DND-41 (cell line): ENCODE measurements at regions not wholly inside any gene's neighbourhood (a gene's known extent, or its start where the extent isn't known, plus 50 kb on each side); places are given as distances from the start of the nearest gene placed in this dataset.

Experiments
- EZH2 ChIP-seq: IDR thresholded peaks from 3 replicates; pipeline ENCODE4 v1.6.1; 2012; ENCODE audit warnings: borderline replicate concordance, low read depth, mild to moderate bottlenecking, moderate library complexity, low read length, inconsistent platforms; ENCODE audit not compliant: severe bottlenecking
- TF ChIP-seq, protein P1 (sequence below): IDR thresholded peaks from 2 replicates; pipeline ENCODE4 v1.5.1; 2012; ENCODE audit warnings: borderline replicate concordance, low read length, moderate library complexity, mild to moderate bottlenecking; ENCODE audit not compliant: poor library complexity, severe bottlenecking; ENCODE audit errors: extremely low read depth

DNA sequence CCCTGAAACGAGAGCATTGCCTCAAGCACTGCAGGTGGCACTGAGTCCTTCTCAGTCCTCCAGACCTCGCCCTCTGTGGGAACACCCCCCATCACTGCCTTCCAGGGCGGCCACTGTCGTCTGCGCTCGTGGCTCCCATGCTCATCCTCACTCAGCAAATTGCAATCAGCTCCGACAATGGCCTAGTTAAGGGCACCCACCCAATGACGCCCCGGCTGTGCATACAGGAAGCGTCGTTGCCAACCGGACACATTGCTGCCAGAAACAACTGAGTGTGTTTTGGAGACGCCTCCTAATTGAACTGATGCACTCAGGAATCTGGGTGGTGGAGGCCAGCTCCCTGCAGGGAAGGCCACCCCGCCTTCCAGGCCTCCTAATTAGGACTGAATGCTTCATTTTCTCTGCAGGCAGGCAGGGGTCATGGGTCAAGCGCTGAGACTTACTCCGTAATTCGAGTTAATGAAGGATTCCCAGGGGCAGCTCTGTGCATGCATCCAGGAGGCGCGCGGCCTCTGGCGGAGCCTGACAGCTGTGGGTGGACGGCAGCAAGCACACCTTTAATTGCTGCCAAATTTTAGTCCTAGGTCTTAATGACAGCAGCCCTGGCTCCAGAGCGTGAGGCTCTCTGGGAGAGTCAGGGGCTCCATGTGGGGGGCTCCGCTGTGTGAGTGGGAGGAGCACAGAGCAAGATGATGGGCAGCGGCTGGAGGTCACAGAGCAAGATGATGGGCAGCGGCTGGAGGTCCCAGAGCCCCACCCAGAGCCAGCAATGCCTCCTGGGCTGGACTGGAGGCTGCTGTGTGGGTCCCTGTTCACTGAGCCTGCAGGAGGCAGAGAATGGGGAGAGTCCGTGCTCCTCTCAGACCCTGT lies 199.0 kb downstream of the BRD1 start:
- TF ChIP-seq, protein P1, sequence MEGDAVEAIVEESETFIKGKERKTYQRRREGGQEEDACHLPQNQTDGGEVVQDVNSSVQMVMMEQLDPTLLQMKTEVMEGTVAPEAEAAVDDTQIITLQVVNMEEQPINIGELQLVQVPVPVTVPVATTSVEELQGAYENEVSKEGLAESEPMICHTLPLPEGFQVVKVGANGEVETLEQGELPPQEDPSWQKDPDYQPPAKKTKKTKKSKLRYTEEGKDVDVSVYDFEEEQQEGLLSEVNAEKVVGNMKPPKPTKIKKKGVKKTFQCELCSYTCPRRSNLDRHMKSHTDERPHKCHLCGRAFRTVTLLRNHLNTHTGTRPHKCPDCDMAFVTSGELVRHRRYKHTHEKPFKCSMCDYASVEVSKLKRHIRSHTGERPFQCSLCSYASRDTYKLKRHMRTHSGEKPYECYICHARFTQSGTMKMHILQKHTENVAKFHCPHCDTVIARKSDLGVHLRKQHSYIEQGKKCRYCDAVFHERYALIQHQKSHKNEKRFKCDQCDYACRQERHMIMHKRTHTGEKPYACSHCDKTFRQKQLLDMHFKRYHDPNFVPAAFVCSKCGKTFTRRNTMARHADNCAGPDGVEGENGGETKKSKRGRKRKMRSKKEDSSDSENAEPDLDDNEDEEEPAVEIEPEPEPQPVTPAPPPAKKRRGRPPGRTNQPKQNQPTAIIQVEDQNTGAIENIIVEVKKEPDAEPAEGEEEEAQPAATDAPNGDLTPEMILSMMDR, result no peak
- TF ChIP-seq EZH2, result no peak
